CD4-positive, alpha-beta T cell treated with Interleukin-12 subunit alpha and Interleukin-12 subunit beta, for 1 hour (primary cell): ENCODE measurements at regions not wholly inside any gene's neighbourhood (a gene's known extent, or its start where the extent isn't known, plus 50 kb on each side); places are given as distances from the start of the nearest gene placed in this dataset.
"Not testable (repeated sequence)": the region's sequence is repeated elsewhere in the genome, so short reads cannot be mapped to it uniquely, and the experiment has no call there.

Source experiments
- DNase-seq: peaks from one replicate; pipeline ENCODE4 v3.0.0-alpha.2; 2020

GRCh38 chr21:6561168-6561567, 3960.2 kb upstream of the TPTE start:
- not testable (repeated sequence) for DNase-seq

DNA sequence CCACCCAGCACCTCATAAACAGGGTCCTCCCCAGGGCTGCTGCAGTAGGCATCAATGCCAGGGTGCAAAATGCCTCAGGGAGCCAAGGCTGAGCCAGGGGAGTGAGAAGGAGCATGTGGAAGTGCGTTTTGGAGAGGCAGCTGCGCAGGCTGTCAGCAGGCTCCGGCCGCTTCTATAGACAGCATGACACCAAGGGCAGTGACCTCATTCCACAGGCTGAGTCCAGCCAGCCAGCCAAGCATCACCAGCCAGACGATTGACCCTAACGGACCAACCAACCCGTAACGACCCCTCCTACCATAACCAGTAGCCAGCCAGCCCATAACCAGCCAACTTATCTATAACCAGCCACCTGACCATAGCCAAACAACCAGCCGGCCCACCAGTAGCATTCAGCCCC, 3959.8 kb upstream of the TPTE start:
- DNase-seq, result not testable (repeated sequence)

DNA sequence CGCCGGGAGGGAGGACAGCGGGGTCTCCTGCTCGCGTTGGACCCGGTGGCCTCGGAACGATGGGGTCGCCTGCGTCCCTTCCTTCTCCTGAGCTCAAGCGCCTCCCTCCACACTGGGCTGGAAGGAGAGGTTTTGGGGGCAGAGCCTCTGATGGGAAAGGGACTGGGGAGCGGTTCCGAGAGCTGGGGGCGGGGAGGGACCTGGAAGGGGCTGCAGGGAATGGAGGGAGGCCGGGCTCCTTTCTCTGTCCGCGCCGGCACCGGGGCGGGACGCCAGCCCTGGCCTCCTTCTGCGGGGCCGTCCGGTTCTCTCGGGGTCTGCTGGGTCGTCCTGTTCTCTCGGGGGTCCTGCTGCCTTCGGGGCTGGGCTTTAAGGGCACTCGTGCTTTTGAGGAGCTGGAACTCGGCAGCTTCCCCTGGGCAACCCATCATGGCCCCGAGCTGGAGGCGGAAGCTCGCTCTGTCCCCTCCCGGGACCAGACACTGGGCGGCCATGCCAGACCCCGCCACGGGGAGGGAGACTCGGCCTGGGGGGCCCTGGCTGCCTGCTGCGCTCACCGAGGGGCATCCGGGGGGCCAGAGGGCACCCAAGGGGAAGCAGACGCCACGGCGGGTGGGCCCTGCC, 3956.7 kb upstream of the TPTE start:
- DNase-seq, result not testable (repeated sequence)

DNA sequence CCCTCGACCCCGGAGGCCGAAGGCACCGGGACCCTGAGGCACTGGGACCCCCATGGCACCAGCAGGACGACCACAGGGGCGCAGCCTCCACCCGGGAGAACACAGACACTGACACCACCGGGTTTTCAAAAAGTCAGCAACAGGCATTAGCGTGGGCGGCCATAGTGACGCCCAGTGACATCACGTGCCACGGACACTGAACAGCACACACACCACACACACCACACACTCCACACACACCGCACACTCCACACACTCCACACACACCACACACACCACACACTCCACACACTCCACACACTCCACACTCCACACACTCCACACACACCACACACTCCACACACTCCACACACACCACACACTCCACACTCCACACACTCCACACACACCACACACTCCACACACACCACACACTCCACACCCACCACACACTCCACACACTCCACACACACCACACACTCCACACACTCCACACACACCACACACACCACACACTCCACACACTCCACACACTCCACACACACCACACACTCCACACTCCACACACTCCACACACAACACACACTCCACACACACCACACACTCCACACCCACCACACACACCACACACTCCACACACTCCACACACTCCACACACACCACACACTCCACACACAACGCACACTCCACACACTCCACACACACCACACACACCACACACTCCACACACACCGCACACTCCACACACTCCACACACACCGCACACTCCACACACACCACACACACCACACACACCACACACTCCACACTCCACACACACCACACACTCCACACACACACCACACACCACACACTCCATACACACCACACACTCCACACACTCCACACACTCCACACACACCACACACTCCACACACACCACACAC, 3955.9 kb upstream of the TPTE start:
- peak; percentile 57 for DNase-seq

DNA sequence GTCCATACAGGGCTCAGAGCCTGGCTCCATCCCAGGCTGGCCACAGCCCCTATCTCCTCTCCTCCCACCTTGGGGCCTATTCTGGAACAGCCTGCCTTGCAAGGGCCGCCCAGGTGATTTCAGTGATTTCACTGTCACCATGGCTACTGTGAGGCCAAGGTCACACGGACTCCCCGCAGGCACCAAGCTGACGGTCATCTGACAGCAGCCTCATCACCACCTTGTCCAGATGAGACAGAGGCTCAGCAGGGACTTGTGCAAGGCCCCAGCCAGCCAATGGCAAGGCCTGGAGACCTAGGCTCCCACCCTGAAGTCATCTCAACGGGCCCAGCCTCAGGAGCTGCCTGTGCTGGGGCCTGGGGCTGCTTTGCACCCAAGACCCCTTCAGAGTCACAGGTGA, 3953.8 kb upstream of the TPTE start:
- DNase-seq, result not testable (repeated sequence)

DNA sequence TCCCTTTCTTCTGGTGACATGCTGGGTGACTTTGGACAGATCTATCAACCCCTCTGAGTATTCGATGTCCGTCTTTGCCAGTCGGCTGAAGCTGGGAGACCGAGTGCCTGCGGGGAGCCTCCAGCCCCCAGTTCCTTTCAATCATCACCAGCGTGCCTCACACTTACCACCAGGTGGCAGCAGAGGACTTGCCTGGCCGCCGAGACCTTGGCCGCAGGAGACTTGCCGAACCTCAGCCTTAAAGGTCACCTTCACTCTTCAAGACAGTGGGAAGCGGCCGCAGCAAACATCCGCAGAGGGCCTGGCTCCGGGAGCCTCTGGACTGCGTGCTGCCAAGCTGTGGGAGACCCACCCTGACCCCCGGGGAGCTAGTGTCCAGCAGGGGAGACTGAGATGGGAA, 3952.2 kb upstream of the TPTE start:
- DNase-seq, result not testable (repeated sequence)

DNA sequence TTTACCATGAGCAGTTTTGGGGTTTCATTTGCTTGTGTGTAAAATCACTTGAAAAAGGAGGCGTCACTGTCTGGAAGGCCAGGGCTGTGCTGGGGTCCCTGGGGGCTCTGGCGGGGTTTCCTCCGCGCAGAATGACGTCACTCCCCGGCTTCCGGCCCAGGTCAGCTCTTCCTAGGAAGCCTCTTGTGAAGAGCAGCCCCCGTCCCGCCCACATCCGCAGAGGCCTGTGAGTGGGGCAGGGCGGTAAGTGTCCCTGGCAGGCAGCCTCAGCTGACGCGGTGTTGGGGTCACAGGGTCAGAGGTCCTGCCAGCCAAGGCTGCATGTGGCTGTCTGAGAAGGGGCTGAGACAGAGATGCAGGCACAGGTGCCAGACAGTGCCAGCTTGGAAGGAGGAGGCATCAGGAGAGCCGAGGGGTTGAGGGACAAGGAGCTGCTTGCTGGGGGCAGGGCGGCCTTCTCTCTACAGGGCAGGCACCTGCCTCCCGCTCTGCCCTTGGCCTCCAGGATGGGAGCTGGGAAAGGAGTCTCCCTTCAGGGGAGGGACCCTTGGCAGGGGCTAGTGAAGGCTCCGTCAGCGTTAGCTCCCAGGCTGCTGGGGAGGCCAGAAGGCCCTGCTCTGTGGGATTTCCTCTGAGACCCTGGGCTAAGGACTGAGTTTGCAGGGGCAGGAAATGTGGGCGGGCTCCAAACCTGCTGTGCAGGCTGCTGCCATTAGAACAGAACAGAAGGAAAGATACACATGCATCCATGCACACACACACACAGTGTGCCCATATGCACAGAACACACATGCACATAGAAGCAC, 3951.6 kb upstream of the TPTE start:
- DNase-seq, result not testable (repeated sequence)

DNA sequence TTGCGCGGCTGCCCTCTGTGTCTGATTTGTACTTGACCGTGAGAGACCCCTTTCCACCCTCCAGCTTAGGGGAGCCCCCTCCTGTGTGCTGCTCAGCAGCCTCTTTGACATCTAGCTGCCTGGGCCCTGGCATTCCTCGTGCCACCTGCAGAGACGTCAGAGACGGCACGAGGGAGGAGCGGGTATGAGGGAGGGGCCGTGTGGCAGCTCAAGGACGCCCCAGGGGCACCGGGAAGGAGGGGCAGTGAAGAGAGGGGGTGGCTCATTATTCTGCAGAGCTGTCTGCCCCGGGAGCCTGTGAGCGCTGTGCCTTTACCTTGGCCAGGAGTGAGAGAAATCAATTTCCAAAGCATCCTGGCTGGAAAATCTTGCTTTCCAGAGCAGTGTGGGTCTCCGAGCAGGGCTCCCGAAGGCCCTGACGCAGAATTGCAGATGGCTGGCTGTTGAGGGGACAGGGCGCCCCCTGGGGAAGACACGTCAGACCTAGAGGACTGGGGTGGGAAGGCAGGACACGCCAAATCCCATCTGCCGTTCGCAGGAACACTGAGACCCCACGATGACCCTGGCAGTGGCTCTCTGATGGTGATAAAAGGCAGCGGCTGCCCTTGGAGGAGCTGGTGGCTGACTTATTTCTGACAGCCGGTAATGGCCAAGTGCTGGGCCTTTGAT, 3950.5 kb upstream of the TPTE start:
- not testable (repeated sequence) for DNase-seq

- not testable (repeated sequence) for DNase-seq
Observed at GRCh38 chr21:6573576-6573975, 3947.8 kb upstream of the TPTE start.

- DNase-seq, result not testable (repeated sequence)
Observed at GRCh38 chr21:6579801-6580200, 3941.6 kb upstream of the TPTE start.
